CD4-positive, alpha-beta T cell (primary cell): ENCODE measurements at regions not wholly inside any gene's neighbourhood (a gene's known extent, or its start where the extent isn't known, plus 50 kb on each side); places are given as distances from the start of the nearest gene placed in this dataset.

Experiments used
- ATAC-seq: fragments of 200-7000 bp; cut with Tn5 transposase; one replicate; pipeline ENCODE4 v1.10.0; 2022; ENCODE audit warnings: mild to moderate bottlenecking; ENCODE audit not compliant: poor library complexity
- CTCF ChIA-PET: fragments of 350-600 bp; sonication (Branson Sonifier 250); formaldehyde crosslinking; loops from one replicate; lab custom pipeline; 2021; ENCODE audit warnings: antibody characterized with exemption, inconsistent platforms; lab: Charles Lee
- POLR2A ChIA-PET: fragments of 350-600 bp; sonication (Branson Sonifier 250); formaldehyde crosslinking; loops from one replicate; lab custom pipeline; 2021; ENCODE audit warnings: antibody characterized with exemption, inconsistent platforms; lab: Charles Lee
- DNase-seq, 14 experiments: peaks; one replicate each; pipeline ENCODE4 v3.0.0-alpha.2; 2013 to 2020; ENCODE audit warnings: mixed read lengths in 2 of 14
- H3K27ac ChIP-seq, 2 donors: one replicate each; pipeline versions ENCODE4 v1.5.1 to v1.7.0; 2013; ENCODE audit warnings: low read length in 2 of 2, low read depth in 1 of 2, mild to moderate bottlenecking in 1 of 2
- H3K27me3 ChIP-seq, 2 experiments: 1 replicate in 1 of 2; 2 replicates in 1 of 2; pipeline versions ENCODE4 v1.6.1 to v1.7.0; 2013; ENCODE audit warnings: low read length in 2 of 2, control low read depth in 1 of 2, mild to moderate bottlenecking in 1 of 2, moderate library complexity in 1 of 2; ENCODE audit not compliant: insufficient read depth in 2 of 2, control insufficient read depth in 1 of 2
- H3K36me3 ChIP-seq: one replicate; pipeline ENCODE4 v1.6.1; 2013; ENCODE audit warnings: low read length, control low read depth; ENCODE audit not compliant: insufficient read depth
- H3K4me1 ChIP-seq: one replicate; pipeline ENCODE4 v1.6.1; 2013; ENCODE audit warnings: low read length, control low read depth; ENCODE audit not compliant: insufficient read depth
- H3K4me3 ChIP-seq: one replicate; pipeline ENCODE4 v1.5.1; 2013; ENCODE audit warnings: mild to moderate bottlenecking, low read length, moderate library complexity
- H3K9me3 ChIP-seq, 2 experiments: 1 replicate in 1 of 2; 2 replicates in 1 of 2; pipeline versions ENCODE4 v1.6.1 to v1.7.0; 2013; ENCODE audit warnings: low read length in 2 of 2, mild to moderate bottlenecking in 2 of 2, control low read depth in 1 of 2, moderate library complexity in 1 of 2; ENCODE audit not compliant: control insufficient read depth in 1 of 2, insufficient read depth in 1 of 2
- H3K27ac Mint-ChIP-seq: one replicate; pipeline ENCODE4 v1.8.0; 2020; ENCODE audit warnings: mixed read lengths
- H3K27me3 Mint-ChIP-seq: one replicate; pipeline ENCODE4 v1.8.0; 2021; ENCODE audit warnings: mixed read lengths
- H3K36me3 Mint-ChIP-seq: one replicate; pipeline ENCODE4 v1.8.0; 2021; ENCODE audit warnings: low read depth, mixed read lengths
- H3K4me1 Mint-ChIP-seq: one replicate; pipeline ENCODE4 v1.8.0; 2021; ENCODE audit warnings: low read depth, mixed read lengths
- H3K4me3 Mint-ChIP-seq: one replicate; pipeline ENCODE4 v1.8.0; 2020; ENCODE audit warnings: mild to moderate bottlenecking, mixed read lengths
- H3K9me3 Mint-ChIP-seq: one replicate; pipeline ENCODE4 v1.8.0; 2020; ENCODE audit warnings: mixed read lengths
- intact Hi-C, 2 experiments: fragments of 100-400 bp; cut with DNase I in 1 of 2; cut with micrococcal nuclease in 1 of 2; formaldehyde crosslinking; loops; one replicate each; pipeline versions ENCODE4 v1.15.1 to v1.9.0; 2023 to 2025; cut with DNase I, micrococcal nuclease
- TF ChIP-seq, protein P1 (sequence below): fragments of 200-600 bp; IDR thresholded peaks from one replicate; pipeline ENCODE4 v1.8.0; 2022; ENCODE audit warnings: antibody characterized with exemption, mild to moderate bottlenecking

DNA sequence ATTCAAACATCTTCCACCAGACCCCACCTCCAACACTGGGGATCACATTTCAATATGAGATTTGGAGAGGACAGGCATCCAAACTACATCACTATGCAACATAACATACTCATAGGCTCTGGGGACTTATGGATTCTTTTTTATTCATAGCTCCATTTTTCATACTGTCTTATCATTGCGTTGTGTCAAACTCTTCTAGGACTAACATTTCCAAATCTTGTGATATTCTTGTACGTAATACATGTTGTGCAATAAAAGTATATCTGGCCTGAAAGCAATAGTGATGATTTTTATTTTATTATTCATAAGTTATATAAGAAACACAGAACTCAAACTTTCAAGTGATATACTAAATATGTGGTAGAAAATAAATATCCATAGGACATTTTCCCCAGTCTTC is 60.6 kb upstream of the ACTR3 start:
- Mint-ChIP-seq H3K27ac (no peak overlapping the region), H3K9me3 (no peaks in the 10 kb centered on the region), H3K27me3 (no peaks in the 10 kb centered on the region), H3K4me3 (no peak overlapping the region), H3K36me3 (peaks cover 23% of the 10 kb centered on the region), H3K4me1 (no peaks in the 10 kb centered on the region)
- ATAC-seq (no peak), DNase-seq (no peak)
- Histone ChIP-seq H3K36me3 (no peaks in the 10 kb centered on the region), H3K4me1 (no peaks in the 10 kb centered on the region), H3K4me3 (no peak overlapping the region), H3K27me3 (no peaks in the 10 kb centered on the region), H3K9me3 (no peaks in the 10 kb centered on the region), H3K27ac (no peak overlapping the region)
- intact Hi-C loops = no loop called here
- ChIA-PET CTCF (interaction anchor here (0.7 kb wide), 1 partner anchor 23 kb away, joined by 3 read pairs; no protein-coding TSS in a partner anchor), POLR2A (no interaction called here)
- TF ChIP-seq, protein P1, sequence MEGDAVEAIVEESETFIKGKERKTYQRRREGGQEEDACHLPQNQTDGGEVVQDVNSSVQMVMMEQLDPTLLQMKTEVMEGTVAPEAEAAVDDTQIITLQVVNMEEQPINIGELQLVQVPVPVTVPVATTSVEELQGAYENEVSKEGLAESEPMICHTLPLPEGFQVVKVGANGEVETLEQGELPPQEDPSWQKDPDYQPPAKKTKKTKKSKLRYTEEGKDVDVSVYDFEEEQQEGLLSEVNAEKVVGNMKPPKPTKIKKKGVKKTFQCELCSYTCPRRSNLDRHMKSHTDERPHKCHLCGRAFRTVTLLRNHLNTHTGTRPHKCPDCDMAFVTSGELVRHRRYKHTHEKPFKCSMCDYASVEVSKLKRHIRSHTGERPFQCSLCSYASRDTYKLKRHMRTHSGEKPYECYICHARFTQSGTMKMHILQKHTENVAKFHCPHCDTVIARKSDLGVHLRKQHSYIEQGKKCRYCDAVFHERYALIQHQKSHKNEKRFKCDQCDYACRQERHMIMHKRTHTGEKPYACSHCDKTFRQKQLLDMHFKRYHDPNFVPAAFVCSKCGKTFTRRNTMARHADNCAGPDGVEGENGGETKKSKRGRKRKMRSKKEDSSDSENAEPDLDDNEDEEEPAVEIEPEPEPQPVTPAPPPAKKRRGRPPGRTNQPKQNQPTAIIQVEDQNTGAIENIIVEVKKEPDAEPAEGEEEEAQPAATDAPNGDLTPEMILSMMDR = no peak

- no peaks in the 10 kb centered on the region for H3K9me3 ChIP-seq
- ChIA-PET POLR2A (no interaction called here), CTCF (no interaction called here)
- no peaks in the 10 kb centered on the region for H3K4me1 ChIP-seq
- no peaks in the 10 kb centered on the region for H3K27me3 ChIP-seq
- intact Hi-C loops = no loop called here
- H3K36me3 ChIP-seq = no peaks in the 10 kb centered on the region
- peaks cover 23% of the 10 kb centered on the region for H3K36me3 Mint-ChIP-seq
- H3K4me3 Mint-ChIP-seq = no peak overlapping the region
- H3K4me1 Mint-ChIP-seq = no peaks in the 10 kb centered on the region
- TF ChIP-seq, protein P1 = no peak
- ATAC-seq = no peak
- no peak overlapping the region for H3K27ac ChIP-seq
- DNase-seq = no peak
- no peak overlapping the region for H3K27ac Mint-ChIP-seq
- H3K4me3 ChIP-seq = no peak overlapping the region
- no peaks in the 10 kb centered on the region for H3K27me3 Mint-ChIP-seq
- H3K9me3 Mint-ChIP-seq = no peaks in the 10 kb centered on the region
These were observed 61.7 kb upstream of the ACTR3 start for GRCh38 chr2:113828049-113828742.

GRCh38 chr2:113827426-113827825 is 62.5 kb upstream of the ACTR3 start:
- no peaks in the 10 kb centered on the region for H3K27me3 ChIP-seq
- H3K27me3 Mint-ChIP-seq = no peaks in the 10 kb centered on the region
- no peaks in the 10 kb centered on the region for H3K36me3 ChIP-seq
- DNase-seq (no peak), ATAC-seq (no peak)
- H3K4me1 ChIP-seq = no peaks in the 10 kb centered on the region
- no peak overlapping the region for H3K27ac Mint-ChIP-seq
- H3K9me3 ChIP-seq = no peaks in the 10 kb centered on the region
- peaks cover 23% of the 10 kb centered on the region for H3K36me3 Mint-ChIP-seq
- H3K4me3 Mint-ChIP-seq = no peak overlapping the region
- H3K4me1 Mint-ChIP-seq = no peaks in the 10 kb centered on the region
- TF ChIP-seq, protein P1 = no peak
- no peak overlapping the region for H3K4me3 ChIP-seq
- intact Hi-C loops = no loop called here
- ChIA-PET CTCF (no interaction called here), POLR2A (no interaction called here)
- no peaks in the 10 kb centered on the region for H3K9me3 Mint-ChIP-seq
- H3K27ac ChIP-seq = no peak overlapping the region
